ENCODE measurements at regions not wholly inside any gene's neighbourhood (a gene's known extent, or its start where the extent isn't known, plus 50 kb on each side); places are given as distances from the start of the nearest gene placed in this dataset.
"Not testable (repeated sequence)": the region's sequence is repeated elsewhere in the genome, so short reads cannot be mapped to it uniquely, and the experiment has no call there.

DNA sequence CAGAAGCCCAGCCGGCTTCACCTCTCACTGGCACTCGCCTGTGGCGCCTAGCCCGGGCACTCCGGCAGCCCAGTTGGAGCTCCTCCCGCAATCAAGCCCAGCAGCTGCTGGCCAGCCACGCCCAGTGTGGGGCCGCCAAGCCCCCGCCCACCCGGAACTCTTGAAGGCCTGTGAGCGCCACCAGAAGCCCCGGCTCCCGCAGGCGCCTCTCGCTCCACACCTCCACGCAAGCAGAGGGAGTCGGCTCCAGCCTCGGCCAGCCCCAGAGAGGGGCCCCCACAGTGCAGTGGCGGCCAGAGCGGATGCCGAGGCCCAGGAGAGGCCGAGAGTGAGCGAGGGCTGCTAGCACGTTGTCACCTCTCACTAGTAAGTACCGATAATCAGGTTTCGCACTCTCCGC lies 240.7 kb downstream of the TFEC start:
- no peak overlapping the region for H3K27ac ChIP-seq (ENCODE audit: low read length)
- H3K36me3 ChIP-seq (replicated peaks; ENCODE audit: insufficient read depth, low read length) = no peaks in the 10 kb centered on the region
- H3K9me3 ChIP-seq (replicated peaks; ENCODE audit: insufficient read depth, low read length) = no peaks in the 10 kb centered on the region
- DNase-seq = no peak
- no peaks in the 10 kb centered on the region for H3K4me1 ChIP-seq (ENCODE audit: low read length)
- TF ChIP-seq, protein P1, sequence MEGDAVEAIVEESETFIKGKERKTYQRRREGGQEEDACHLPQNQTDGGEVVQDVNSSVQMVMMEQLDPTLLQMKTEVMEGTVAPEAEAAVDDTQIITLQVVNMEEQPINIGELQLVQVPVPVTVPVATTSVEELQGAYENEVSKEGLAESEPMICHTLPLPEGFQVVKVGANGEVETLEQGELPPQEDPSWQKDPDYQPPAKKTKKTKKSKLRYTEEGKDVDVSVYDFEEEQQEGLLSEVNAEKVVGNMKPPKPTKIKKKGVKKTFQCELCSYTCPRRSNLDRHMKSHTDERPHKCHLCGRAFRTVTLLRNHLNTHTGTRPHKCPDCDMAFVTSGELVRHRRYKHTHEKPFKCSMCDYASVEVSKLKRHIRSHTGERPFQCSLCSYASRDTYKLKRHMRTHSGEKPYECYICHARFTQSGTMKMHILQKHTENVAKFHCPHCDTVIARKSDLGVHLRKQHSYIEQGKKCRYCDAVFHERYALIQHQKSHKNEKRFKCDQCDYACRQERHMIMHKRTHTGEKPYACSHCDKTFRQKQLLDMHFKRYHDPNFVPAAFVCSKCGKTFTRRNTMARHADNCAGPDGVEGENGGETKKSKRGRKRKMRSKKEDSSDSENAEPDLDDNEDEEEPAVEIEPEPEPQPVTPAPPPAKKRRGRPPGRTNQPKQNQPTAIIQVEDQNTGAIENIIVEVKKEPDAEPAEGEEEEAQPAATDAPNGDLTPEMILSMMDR (IDR thresholded peaks at IDR 0.05; ENCODE audit: low read length) = no peak
- TF ChIP-seq EZH2phosphoT487 (IDR thresholded peaks at IDR 0.05; ENCODE audit: low read length) = no peak
- H3K4me3 ChIP-seq (ENCODE audit: low read length) = no peak overlapping the region
- H3K9ac ChIP-seq (ENCODE audit: low read length) = no peak overlapping the region
- no peaks in the 10 kb centered on the region for H3K79me2 ChIP-seq (ENCODE audit: low read length)
- H3K27me3 ChIP-seq (replicated peaks; ENCODE audit: insufficient read depth, low read length) = no peaks in the 10 kb centered on the region
- no peaks in the 10 kb centered on the region for H3F3A ChIP-seq (ENCODE audit: insufficient read depth, low read length)
- no peak overlapping the region for H3K4me2 ChIP-seq (ENCODE audit: low read depth, low read length)
- H3K9me2 ChIP-seq (replicated peaks; ENCODE audit: insufficient read depth, low read length) = no peaks in the 10 kb centered on the region
- H4K20me1 ChIP-seq (ENCODE audit: insufficient read depth, low read length) = no peaks in the 10 kb centered on the region
- no peak overlapping the region for H2AFZ ChIP-seq (ENCODE audit: low read length)

DNA sequence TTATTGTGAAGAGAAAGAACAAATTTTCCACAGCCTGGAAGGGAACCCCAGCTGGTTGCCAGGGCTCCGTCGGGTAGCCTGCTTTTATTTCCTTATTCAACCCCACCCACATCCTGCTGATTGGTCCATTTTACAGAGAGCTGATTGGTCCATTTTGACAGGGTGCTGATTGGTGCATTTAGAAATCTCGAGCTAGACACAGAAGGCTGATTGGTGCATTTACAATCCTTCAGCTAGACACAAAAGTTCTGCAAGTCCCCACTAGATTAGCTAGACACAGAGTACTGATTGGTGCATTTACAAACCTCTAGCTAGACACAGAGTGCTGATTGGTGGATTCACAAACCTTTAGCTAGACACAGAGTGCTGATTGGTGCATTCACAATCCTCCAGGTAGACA lies 241.1 kb downstream of the TFEC start:
- not testable (repeated sequence) for H3K4me2 ChIP-seq (ENCODE audit: low read depth, low read length); H2AFZ ChIP-seq (ENCODE audit: low read length); H3K9me3 ChIP-seq (replicated peaks; ENCODE audit: insufficient read depth, low read length); H3K4me1 ChIP-seq (ENCODE audit: low read length); H3K27ac ChIP-seq (ENCODE audit: low read length); H4K20me1 ChIP-seq (ENCODE audit: insufficient read depth, low read length); H3K9me2 ChIP-seq (replicated peaks; ENCODE audit: insufficient read depth, low read length); DNase-seq; H3K9ac ChIP-seq (ENCODE audit: low read length); H3K4me3 ChIP-seq (ENCODE audit: low read length); H3F3A ChIP-seq (ENCODE audit: insufficient read depth, low read length); H3K79me2 ChIP-seq (ENCODE audit: low read length); H3K36me3 ChIP-seq (replicated peaks; ENCODE audit: insufficient read depth, low read length); H3K27me3 ChIP-seq (replicated peaks; ENCODE audit: insufficient read depth, low read length)

DNA sequence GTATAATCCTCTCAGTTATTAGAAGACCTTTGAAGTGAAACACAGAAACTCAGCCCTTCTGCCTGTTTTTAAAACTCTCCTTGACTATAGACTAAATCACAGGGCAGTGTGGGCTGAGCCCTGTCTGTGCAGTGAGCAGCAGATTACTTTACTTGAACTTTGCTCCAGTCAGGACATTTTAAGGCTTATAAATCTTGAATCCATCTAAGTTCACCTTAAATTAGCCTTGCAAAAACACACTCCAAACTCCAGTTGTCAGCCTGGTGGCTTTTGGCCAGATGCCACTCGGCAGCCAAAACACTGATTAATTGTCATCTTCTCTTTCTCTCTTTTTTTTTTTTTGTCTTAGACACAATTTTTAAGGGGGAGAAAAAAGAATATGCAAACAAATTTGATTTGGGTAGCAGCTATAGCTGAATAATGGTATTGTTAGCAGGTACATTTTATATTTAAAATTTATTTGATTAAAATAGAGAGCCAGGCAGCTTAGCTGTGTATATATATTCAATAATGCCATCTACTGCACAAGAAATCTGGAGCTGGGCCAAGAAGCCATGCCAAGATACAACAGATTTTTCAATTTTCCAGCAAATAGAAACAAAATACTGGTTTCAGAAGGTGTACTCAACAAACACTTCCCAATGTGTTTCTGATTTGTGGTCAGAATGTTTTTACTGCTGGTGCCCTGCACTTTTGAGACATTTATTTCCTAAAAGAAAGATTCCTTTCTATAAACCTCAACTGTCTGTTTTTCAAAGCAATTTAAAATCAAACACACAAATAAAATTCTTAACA lies 247.7 kb downstream of the TFEC start:
- Histone ChIP-seq H3K9me3 (replicated peaks; ENCODE audit: insufficient read depth, low read length) (no peaks in the 10 kb centered on the region), H2AFZ (ENCODE audit: low read length) (no peak overlapping the region), H3K9ac (ENCODE audit: low read length) (no peak overlapping the region)

DNA sequence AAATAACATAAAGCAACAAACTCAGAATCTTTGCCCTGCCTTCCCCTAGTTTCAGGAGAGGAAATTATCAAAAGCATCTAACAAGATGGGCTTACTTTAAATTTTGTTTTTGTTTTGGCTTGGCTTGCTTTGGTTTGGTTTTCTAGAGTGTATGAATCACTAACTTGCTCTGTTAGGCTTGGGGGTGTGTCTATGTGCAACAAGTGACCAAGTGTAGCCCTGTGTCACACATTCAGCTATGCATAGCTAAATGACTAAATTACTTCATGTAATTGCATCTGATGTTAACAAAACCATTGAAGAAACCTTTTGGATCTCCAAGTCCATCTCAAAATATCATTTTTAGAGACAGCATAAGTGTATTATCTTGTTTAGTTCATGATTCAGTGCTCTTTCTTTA lies 251.0 kb downstream of the TFEC start:
- no peak overlapping the region for H3K9ac ChIP-seq (ENCODE audit: low read length)
- H3K36me3 ChIP-seq (replicated peaks; ENCODE audit: insufficient read depth, low read length) = no peaks in the 10 kb centered on the region
- no peaks in the 10 kb centered on the region for H3K4me1 ChIP-seq (ENCODE audit: low read length)
- no peak for TF ChIP-seq EZH2 (optimal IDR thresholded peaks at IDR 0.05; ENCODE audit: low read depth, low read length)
- TF ChIP-seq, protein P1 (IDR thresholded peaks at IDR 0.05; ENCODE audit: low read length) = no peak
- no peak for TF ChIP-seq EZH2phosphoT487 (IDR thresholded peaks at IDR 0.05; ENCODE audit: low read length)
- no peaks in the 10 kb centered on the region for H3F3A ChIP-seq (ENCODE audit: insufficient read depth, low read length)
- DNase-seq = no peak
- H3K9me2 ChIP-seq (replicated peaks; ENCODE audit: insufficient read depth, low read length) = no peaks in the 10 kb centered on the region
- H3K27ac ChIP-seq (ENCODE audit: low read length) = no peak overlapping the region
- no peak overlapping the region for H2AFZ ChIP-seq (ENCODE audit: low read length)
- H4K20me1 ChIP-seq (ENCODE audit: insufficient read depth, low read length) = no peaks in the 10 kb centered on the region
- no peak overlapping the region for H3K4me2 ChIP-seq (ENCODE audit: low read depth, low read length)
- no peaks in the 10 kb centered on the region for H3K79me2 ChIP-seq (ENCODE audit: low read length)
- H3K4me3 ChIP-seq (ENCODE audit: low read length) = no peak overlapping the region
- H3K27me3 ChIP-seq (replicated peaks; ENCODE audit: insufficient read depth, low read length) = no peaks in the 10 kb centered on the region
- H3K9me3 ChIP-seq (replicated peaks; ENCODE audit: insufficient read depth, low read length) = no peaks in the 10 kb centered on the region

More for the DNA sequence above, 247.7 kb downstream of the TFEC start:
- DNase-seq = no peak
- TF ChIP-seq EZH2phosphoT487 (IDR thresholded peaks at IDR 0.05; ENCODE audit: low read length) (no peak), EZH2 (optimal IDR thresholded peaks at IDR 0.05; ENCODE audit: low read depth, low read length) (no peak)
- TF ChIP-seq, protein P1 (IDR thresholded peaks at IDR 0.05; ENCODE audit: low read length) = no peak
- H4K20me1 ChIP-seq (ENCODE audit: insufficient read depth, low read length) = no peaks in the 10 kb centered on the region
- H3K79me2 ChIP-seq (ENCODE audit: low read length) = no peaks in the 10 kb centered on the region
- H3K4me2 ChIP-seq (ENCODE audit: low read depth, low read length) = no peak overlapping the region
- no peaks in the 10 kb centered on the region for H3K36me3 ChIP-seq (replicated peaks; ENCODE audit: insufficient read depth, low read length)
- H3K27me3 ChIP-seq (replicated peaks; ENCODE audit: insufficient read depth, low read length) = no peaks in the 10 kb centered on the region
- no peaks in the 10 kb centered on the region for H3K4me1 ChIP-seq (ENCODE audit: low read length)
- no peaks in the 10 kb centered on the region for H3F3A ChIP-seq (ENCODE audit: insufficient read depth, low read length)
- H3K9me2 ChIP-seq (replicated peaks; ENCODE audit: insufficient read depth, low read length) = no peaks in the 10 kb centered on the region
- no peak overlapping the region for H3K27ac ChIP-seq (ENCODE audit: low read length)
- no peak overlapping the region for H3K4me3 ChIP-seq (ENCODE audit: low read length)
